T-helper 9 cell (primary cell): ENCODE measurements at regions not wholly inside any gene's neighbourhood (a gene's known extent, or its start where the extent isn't known, plus 50 kb on each side); places are given as distances from the start of the nearest gene placed in this dataset.

Source experiments
- DNase-seq: peaks from one replicate; pipeline ENCODE4 v3.0.0-alpha.2; 2020

DNA sequence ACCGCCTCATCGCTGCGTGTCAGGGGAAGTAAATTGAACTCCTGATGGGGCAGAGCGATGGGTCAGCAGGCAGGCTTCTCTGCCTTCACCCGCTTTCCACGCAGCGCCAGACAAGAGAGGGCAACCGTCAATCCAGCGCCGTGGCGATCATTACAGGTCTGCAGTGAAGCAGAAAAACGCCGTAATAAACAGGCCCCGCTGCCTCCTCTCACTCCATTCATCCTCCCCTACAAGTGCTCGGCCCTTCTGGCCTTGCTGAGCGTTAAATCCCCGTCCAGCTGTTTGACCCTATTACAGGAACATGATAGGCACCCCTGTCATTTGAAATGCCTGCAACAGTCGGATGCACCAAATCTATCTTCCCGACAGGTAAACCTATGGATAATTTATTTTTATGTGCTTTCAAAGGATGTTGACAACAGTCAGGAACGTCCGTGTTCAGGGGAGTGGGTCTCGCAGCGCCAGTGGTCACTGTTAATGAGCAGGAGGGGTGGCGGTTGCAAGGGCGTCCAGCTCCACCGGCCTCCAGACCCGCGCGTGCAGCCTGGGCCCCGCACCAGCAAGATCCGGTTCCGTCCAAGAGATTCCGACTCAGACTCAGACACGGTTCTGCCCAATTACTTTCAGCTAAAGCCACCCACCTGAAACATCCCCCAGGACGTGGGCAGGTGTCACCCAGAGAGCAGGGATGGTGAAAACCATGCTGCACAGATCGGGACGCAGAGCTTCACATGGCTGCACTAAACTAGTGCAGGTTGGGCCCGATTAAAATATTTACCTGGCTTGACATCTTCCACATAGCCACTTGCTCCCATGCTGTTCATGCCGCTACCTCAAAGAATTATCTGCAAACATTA is 508.0 kb upstream of the MGMT start:
- no peak for DNase-seq

DNA sequence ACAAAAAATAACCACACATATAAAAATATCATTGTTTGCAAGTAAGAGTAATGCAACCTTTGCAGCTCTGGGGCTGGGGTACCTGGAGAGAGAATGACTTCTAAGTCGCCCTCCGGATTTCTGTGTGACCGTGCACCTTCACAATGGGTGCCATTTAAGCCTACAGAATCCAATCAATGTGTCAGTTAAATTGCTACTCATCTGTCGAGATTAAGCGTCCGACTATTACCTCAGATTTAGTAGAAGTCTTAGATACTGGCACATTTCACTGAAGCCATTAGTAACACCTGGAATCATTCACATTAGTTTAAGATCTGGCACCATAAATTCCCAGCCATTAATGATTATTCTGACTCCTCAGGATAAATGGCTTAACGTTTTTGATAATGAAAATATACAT is 507.3 kb upstream of the MGMT start:
- DNase-seq: no peak

GRCh38 chr10:128960517-128960916 is 506.5 kb upstream of the MGMT start:
- no peak for DNase-seq

DNA sequence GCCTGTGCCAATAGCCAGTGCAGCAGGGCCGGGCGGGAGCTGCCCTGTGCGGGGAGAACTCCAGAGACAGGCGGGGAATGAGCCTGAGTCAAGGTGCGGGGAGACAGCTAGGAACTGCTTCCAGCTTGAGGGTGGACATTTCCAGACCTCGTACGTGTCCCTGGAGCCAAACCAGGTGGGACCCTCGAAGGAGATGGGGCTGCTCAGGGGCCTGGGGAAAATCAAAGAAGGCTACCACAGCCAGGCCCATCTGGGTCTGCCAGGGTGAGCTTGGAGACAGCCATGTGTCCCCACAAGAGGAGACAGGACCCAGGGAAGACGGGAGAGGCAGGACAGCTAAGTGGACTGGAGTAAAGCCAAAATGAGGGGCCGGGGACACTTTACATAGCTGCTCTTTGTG is 504.9 kb upstream of the MGMT start:
- DNase-seq: no peak

DNA sequence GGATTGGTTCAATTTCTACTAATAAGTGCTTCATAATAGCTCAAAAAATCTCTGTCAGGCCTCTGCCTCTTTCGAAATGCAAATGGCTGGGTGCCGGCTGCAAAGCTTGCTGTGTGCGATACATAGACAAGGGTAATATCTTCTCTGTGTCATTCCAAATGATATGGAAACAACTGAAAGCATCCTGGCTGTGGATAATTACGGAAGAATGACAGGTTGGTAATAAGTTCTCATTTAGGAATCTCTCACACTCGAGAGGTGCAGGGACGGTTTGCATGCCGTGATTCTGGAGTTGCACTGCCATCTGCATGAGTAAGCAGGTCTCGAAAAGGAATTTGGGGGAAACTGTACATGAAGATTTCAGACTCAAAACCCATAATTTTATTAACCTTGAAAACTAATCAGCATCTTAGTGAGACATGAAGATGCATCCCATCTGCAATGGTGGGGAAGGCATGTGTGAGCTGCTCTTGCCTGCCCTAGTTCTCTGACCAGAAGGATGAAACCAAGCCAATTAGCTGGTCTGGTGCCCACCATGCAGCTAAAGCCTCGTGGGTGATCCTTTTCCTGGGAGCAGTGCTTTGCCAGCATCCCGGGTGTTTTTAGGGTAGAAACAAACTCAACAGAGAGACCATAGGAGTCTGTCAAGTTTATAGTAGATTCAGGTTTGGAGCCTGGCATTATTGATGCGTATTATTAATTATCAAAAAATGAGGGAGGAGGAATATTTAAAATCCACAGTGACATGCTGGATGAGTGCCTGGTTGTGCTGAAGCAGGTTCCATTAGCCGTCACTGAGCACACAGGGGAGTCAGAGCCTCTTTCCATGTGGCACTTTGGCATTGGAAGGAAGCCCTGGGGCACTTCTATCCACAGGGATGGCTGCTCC is 503.6 kb upstream of the MGMT start:
- no peak for DNase-seq

GRCh38 chr10:128964100-128964403 is 503.0 kb upstream of the MGMT start:
- DNase-seq: no peak

GRCh38 chr10:128967980-128968756 is 498.9 kb upstream of the MGMT start:
- no peak for DNase-seq

- no peak for DNase-seq
Measured at GRCh38 chr10:128969551-128969950, 497.5 kb upstream of the MGMT start.

DNA sequence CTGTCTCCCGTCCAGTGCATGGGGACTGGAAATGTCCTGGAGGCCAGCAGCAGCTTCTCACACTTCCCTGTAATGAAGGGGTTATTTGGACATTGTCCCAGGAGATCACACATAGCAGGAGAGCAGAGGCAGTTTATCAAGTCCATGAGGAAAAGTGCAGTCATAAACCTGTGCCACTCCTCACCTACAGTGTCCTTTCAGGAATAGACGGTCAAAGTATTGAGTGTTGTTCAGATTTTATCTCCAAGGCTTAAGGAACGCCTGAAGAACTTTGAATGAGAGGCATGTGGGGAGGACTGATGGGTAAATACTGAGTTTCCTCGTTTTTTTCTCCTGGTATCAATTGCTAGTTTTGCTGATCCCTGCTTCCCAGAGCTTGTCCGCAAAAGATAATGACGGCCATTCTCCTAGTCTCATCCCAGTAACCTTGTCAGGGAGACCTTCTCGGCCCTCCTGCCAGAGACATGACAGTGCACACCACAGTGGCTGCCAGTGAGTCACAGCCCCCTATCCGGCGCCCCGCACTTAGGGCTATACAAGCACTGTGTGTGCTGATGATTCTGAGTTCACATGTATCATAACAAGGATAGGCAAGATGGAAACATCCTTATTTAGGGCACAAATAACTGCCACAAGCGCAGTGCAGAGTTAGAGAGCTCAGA is 495.5 kb upstream of the MGMT start:
- no peak for DNase-seq

- no peak for DNase-seq
Measured at GRCh38 chr10:128972036-128972405, 495.0 kb upstream of the MGMT start.

DNA sequence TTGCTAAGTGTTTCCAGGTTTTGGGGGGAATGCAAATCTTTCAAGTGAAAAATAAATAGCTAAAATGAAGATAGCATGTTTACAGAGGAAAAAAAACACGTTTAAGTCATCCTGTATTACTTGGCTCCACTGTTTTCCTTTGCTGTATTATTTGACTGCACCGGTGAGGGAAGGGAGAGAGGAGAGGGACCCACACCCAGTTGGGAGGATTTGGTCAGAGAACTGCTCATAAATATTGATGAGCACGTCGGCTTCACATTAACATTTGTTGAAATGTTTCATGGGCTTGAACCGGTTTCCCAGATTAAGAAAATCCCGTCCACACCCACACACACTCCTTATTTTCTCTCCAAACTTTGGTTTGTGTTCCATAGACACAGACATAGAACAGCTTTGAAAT is 493.8 kb upstream of the MGMT start:
- DNase-seq: no peak

DNA sequence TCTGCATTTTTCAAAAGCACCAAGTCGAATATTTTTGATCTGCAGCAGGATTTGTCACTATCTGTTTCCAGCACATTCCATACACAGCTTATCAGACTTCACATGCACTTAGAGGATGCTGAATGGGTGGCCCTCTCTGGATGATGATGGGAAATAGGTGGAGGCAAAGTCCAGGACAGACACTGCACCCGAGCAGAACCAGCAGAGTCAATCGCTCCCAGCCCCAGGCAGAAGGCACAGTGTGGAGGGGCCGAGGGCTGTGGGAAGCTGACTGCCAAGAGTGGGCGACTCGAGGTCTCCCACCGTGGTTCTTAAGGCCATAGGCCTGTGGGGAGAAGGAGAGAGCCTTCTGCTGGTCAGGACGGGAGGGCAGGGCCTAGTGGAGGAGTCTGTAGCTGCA is 490.2 kb upstream of the MGMT start:
- DNase-seq: no peak

GRCh38 chr10:128978211-128978610 is 488.8 kb upstream of the MGMT start:
- no peak for DNase-seq

- DNase-seq: no peak
Measured at GRCh38 chr10:128979405-128979804, 487.6 kb upstream of the MGMT start.

GRCh38 chr10:128981251-128981650 is 485.8 kb upstream of the MGMT start:
- DNase-seq: no peak

DNA sequence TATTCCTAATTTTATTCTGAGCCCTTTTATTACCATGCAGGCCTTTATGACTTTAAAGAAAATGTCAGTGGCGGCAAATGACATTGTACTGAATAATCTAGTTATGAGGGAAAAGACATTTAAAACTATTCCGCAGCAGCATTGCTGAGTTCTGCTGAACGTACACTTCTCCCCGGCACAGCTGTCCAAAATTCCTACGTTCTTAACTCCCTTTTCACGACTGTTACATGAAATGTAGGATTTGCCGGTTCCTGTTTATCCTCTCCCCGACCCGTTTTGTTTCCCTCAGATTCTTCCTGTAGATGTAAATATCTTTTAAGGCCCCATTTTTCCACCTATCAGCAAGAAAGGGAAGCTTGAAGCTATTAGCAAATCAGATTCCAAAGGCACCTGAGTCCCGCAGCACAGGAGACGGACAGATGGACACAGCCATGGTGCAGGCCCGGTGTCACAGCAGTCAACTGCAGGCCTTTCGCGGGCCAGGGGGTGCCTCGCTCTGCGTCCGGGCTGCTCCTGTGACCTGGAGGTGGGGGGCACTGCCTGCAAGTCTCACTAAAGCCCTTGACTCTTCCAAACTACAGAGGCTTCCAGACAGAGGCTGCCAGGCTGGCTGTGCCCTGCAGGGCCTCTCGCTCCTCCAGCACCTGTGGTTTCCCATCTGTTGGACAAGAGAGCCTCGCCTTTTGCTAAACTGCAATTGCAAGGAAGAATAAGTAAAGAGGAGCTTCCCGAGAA is 485.0 kb upstream of the MGMT start:
- DNase-seq: no peak

- no peak for DNase-seq
Measured at GRCh38 chr10:128982616-128982915, 484.5 kb upstream of the MGMT start.

GRCh38 chr10:128985036-128985435 is 482.0 kb upstream of the MGMT start:
- no peak for DNase-seq

DNA sequence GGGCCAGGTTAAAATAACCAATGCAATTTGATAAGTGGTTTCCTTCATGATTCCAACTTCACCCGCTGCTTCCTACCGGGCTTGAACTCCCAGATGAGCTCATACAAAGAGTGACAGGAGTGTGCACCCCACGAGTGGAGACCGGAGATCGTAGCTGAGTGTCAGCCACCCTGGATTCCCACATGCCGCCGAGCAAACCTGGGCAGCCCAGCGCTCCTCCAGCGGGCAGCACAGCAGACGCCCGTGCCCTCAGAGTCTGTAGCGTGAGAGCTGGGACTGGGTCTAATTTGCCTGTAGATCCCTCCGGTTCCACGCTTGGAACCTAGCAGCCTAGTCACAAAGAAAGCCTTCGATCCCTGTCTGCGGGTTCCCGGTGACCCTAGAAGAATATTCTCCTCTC is 476.1 kb upstream of the MGMT start:
- no peak for DNase-seq

DNA sequence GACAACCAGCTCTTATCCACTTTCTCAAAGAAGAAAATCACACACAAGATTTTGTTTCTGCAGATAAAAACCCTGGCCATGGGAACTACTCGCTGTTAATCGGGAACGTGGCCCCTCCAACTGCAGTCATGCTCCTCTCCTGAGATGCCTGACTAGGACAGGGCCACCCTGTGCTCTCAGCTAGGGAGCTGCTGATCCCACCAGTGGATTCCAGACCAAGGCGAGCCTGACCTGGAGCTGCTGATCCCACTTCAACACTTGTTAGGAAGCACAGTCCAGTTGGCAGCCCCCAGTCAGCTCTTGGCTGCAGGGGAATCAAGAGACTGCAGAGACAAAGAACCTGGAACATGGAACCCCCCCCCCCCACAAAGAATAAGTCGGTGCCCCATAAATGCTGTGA is 474.3 kb upstream of the MGMT start:
- DNase-seq: no peak

GRCh38 chr10:128993443-128993842 is 473.6 kb upstream of the MGMT start:
- no peak for DNase-seq

DNA sequence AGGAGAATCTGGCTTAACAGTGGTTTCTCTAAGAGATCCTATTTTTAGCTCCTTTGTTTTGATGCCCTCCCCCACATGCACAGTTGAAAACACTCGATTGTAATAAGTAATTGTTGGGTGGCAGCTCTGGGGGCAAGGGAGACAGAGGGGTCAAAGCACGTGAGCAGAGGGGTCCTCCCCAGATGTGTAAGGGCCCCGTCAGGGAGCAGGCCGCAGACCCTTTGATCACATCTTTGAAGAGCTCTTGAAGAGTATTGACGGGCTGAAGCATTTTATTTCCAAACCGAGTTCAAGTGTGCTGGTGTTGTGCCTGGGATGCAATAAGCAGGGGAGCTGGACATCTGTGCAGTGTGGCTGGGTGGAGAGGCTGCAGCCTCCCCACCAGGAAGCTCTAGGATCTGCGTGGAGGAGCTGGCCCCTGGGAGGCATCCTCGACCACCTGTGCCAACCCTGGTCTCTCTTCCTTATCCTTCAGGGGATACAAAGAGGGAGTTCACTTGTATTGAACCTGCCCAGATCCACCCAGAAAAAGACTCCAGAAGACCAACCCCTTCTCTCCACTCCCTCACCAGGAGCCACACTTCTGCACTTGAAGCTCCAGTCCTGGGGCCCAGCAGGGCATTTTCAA is 473.0 kb upstream of the MGMT start:
- no peak for DNase-seq
